LoVo (cell line): ENCODE measurements at regions not wholly inside any gene's neighbourhood (a gene's known extent, or its start where the extent isn't known, plus 50 kb on each side); places are given as distances from the start of the nearest gene placed in this dataset.

Source experiments
- DNase-seq: peaks from one replicate; pipeline ENCODE4 v3.0.0-alpha.2; 2016; ENCODE audit warnings: low spot score

- no peak for DNase-seq
Measured at GRCh38 chr12:34395056-34396005, 373.0 kb downstream of the ALG10 start.

- no peak for DNase-seq
Measured at GRCh38 chr12:34396006-34396860, 373.9 kb downstream of the ALG10 start.

GRCh38 chr12:34396861-34397590, 374.7 kb downstream of the ALG10 start:
- no peak for DNase-seq

DNA sequence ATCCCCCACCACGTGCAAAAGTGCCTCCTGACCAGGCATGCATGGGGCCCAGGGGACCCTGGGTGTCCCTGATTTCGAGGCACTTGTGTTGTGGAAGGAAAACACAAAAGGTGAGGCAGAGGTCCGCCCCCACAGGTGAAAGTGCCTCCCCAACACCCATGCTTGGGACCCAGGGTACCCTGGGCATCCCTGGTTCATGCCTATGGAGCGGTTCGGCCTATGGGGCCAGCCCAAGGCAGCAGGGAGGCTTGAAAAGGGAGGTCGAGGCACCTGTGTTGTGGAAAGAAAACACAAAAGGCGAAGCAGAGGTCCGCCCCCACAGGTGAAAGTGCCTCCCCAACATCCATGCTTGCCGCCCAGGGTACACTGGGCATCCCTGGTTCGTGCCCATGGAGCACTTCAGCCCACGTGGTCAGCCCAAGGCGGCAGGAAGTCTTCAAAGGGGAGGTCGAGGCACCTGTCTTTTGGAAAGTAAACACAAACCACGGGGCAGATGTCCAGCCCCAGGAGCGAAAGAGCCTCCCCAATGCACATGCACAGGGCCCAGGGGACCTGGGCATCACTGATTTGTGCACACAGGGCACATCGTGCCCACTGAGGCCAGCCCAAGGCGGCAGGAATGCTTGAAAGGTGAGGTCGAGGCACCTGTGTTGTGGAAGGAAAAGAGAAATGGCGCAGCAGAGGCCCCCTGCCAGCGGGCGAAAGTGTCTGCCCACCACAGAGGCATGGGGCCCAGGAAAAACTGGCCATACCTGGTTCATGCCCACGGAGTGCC, 375.5 kb downstream of the ALG10 start:
- DNase-seq = no peak

GRCh38 chr12:34398366-34398705, 376.0 kb downstream of the ALG10 start:
- DNase-seq = no peak

DNA sequence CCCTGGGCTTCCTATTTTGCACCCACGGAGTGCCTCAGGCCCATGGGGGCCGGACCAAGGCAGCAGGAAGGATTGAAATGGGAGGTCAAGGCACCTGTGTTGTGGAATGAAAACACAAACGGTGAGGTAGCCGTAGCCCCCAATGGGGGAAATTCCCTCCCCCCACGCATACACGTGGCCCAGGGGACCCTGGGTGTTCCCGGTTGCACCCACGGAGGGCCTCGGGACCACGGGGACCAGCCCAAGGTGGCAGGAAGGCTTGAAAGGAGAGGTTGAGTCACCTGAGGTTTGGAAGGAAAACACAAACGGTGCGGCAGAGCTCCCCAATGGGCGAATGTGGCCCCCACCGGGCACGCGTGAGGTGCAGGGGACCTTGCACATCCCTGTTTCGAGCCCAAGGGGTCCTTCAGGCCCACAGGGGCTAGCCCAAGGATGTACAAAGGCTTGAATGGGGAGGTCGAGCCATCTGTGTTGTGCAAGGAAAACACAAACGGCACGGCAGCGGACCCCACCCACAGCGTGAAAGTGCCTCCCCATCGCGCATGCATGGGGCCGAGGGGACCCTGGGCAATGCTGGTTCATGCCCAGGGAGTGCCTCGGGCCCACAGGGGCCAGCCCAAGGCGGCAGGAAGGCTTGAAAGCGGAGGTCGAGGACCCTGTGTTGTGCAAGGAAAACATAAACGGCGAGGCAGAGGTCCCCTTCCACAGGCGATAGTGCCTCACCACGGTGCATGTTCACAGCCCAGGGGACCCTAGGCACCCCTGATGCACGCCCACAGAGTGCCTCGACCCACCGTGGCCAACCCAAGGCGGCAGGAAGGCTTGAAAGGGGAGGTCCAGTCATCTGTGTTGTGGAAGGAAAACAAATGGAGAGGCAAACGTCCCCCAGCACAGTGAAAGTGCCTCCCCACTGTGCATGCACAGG, 376.7 kb downstream of the ALG10 start:
- no peak for DNase-seq

DNA sequence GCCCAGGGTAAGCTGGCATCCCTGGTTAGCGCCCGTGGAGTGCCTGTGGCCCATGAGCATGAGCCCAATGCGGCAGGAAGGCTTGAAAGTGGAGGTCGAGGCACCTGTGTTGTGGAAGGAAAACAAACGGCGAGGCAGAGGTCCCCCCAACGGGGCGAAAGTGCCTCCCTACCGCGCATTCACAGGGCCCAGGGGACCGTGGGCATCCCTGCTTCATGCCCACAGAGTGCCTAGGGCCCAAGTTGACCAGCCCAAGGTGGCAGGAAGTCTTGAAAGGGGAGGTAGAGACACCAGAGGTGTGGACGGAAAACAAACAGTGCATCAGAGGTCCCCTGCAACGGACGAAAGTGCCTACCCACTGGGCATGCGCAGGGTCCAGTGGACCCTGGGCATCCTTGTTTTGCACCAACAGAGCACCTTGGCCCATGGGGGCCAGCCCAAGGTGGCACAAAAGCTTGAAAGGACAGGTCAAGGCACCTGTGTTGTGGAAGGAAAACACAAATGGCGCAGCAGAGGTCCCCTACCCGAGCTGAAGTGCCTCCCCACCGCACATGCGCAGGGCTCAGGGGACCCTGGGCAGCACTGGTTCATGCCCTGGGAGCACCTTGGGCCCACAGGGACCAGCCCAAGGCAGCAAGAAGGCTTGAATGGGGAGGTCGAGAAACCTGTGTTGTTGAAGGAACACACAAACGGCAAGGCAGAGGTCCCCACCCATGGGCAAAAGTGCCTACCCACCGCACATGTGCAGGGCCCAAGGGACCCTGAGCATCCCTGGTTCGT, 377.5 kb downstream of the ALG10 start:
- DNase-seq = no peak

- no peak for DNase-seq
Measured at GRCh38 chr12:34400411-34400881, 378.1 kb downstream of the ALG10 start.

GRCh38 chr12:34400986-34401658, 378.8 kb downstream of the ALG10 start:
- DNase-seq = no peak

DNA sequence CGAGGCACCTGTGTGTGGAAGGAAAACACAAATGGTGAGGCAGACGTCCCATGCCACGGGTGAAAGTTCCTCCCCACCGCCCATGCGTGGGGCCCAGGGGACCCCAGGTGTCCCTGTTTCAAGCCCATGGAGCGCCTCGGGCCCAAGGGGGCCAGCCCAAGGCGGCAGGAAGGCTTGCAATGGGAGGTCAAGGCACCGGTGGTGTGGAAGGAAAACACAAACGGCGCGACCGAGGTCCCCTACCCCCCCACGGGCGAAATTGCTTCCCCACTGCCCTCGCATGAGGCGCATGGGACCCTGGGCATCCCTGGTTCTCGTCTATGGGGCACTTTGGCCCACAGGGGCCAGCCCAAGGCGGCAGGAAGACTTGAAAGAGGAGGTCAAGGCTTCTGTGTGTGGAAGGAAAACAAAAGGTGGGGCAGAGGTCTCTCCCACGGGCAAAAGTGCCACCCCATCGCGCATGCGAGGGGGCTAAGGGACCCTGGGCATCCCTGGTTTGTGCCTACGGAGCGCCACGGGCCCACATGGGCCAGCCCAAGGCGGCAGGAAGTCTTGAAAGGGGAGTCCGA, 379.4 kb downstream of the ALG10 start:
- no peak for DNase-seq

DNA sequence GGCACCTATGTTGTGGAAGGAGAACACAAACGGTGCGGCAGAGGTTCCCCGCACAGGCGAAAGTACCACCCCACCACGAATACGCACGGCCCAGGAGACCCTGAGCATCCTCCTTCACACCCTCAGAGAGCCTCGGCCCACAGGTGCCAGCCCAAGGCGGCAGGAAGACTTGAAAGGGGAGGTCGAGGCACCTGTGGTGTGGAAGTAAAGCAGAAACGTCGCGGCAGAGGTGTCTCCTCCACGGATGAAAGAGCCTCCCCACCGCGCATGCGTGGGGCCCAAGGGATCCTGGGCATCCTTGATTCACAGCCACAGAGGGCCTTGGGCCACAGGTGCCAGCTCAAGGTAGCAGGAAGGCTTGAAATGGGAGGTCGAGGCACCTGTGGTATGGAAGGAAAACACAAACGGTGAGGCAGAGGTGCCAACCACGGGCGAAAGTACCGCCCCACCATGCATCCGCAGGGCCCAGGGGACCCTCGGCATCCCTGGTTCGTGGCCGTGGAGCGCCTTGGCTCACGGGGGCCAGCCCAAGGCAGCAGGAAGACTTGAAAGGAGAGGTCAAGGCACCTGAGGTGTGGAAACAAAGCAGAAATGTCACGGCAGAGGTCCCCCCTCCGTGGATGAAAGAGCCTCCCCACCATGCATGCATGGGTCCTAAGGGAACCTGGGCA, 380.1 kb downstream of the ALG10 start:
- DNase-seq = no peak

- DNase-seq = no peak
Measured at GRCh38 chr12:34402899-34403705, 380.8 kb downstream of the ALG10 start.

DNA sequence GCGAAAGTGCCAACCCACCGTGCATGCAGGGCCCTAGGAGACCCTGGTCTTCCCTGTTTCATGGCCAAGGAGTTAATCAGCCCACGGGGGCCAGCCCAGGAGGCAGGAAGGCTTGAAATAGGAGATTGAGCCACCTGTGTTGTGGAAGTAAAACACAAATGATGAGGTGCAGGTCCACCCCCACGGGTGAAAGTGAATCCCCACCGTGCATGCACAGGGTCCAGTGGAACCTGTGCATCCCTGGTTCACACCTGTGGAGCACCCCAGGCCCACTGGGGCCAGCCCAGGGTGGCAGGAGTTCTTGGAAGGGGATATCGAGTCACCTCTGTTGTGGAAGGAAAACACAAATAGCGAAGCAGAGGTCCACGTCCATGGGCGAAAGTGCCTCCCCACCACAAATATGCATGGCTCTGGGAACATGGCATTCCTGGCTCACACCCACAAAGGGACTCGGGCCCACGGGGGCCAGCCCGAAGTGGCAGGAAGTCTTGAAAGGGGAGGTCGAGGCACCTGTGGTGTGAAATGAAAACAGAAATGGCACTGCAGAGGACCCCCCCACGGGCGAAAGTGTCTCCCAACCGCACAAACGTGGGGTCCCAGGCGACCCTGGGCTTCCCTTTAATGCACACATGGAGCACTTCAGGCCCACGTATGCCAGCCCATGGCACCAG, 381.5 kb downstream of the ALG10 start:
- no peak for DNase-seq

DNA sequence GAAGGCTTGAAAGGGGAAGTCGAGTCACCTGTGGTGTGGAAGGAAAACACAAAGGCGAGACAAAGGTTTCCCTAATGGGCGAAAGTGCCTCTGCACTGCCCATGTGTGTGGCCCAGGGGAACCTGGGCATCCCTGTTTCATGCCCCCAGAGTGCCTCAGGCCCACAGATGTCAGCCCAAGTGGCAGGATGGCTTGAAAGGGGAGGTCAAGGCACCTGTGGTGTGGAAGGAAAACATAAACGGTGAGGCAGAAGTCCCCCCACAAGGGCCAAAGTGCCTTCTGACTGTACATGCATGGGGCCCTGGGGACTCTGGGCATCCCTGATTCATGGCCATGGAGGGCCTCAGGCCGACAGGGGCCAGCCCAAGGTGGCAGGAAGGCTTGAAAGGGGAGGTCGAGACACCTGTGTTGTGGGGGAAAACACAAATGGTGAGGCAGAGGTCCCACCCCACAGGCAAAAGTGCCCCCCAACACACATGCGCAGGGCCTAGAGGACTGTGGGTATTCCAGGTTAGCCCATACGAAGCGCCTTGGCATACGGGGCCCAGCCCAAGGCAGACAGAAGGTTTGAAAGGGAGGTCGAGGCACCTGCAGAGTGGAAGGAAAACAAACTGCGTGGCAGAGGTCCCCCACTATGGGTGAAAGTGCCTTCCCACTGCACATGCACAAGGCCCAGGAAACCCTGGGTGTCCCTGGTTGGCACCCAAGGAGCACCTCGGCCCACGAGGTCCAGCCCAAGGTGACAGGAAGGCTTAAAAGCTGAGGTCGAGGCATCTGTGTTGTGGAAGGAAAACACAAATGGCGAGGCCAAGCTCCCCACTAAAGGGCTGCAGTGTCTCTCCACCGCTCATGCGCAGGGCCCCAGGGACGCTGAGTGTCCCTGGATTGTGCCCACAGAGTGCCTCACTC, 382.3 kb downstream of the ALG10 start:
- DNase-seq = no peak
